GM12892 (cell line): ENCODE measurements at regions not wholly inside any gene's neighbourhood (a gene's known extent, or its start where the extent isn't known, plus 50 kb on each side); places are given as distances from the start of the nearest gene placed in this dataset.

Source experiments
- POLR2A ChIP-seq: IDR thresholded peaks from 2 replicates; pipeline ENCODE4 v1.6.1; 2011; ENCODE audit warnings: low read depth, low read length, control low read depth
- POLR2AphosphoS5 ChIP-seq: IDR thresholded peaks from 2 replicates; pipeline ENCODE4 v1.6.1; 2011; ENCODE audit warnings: low read depth, low read length, control low read depth
- TAF1 ChIP-seq: IDR thresholded peaks from 2 replicates; pipeline ENCODE4 v1.6.1; 2011; ENCODE audit warnings: low read depth, mild to moderate bottlenecking, control low read depth, low read length, borderline replicate concordance

DNA sequence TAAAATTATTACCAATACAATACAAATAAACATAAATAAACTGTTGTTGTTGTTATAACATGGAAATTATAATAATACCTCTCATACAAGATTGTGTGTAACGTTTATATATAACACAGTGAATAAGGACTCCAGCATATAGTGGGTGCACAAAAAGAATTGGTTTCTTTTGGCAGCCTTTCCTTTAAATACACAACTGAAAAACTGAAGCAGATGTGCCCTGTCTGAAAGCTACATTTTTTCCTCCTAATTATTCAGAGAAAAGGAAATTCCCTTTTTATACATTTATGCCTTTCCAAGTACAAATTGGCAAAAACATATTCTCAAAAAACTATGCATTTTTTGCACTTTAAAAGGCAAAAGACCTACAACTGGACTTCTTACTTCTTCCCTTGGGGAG lies 928.9 kb upstream of the NR2F2 start:
- TF ChIP-seq POLR2A = no peak
- no peak for TF ChIP-seq POLR2AphosphoS5
- TF ChIP-seq TAF1 = no peak
